PC-3 (cell line): ENCODE measurements at regions not wholly inside any gene's neighbourhood (a gene's known extent, or its start where the extent isn't known, plus 50 kb on each side); places are given as distances from the start of the nearest gene placed in this dataset.

Experiments
- ATAC-seq: fragments of 200-7000 bp; cut with Tn5 transposase; 2 replicates; pipeline ENCODE4 v1.9.1; 2020; ENCODE audit warnings: mild to moderate bottlenecking, moderate library complexity
- BruUV-seq: library from RNA; stranded (reverse); fragments of 400-500 nt; replicated peaks from 2 replicates; lab custom pipeline; 2021; lab: Mats Ljungman, UMichigan
- CTCF ChIA-PET: fragments of 300-600 bp; sonication (Branson Sonifier 250); formaldehyde crosslinking; loops from one replicate; lab custom pipeline; 2022; ENCODE audit warnings: antibody characterized with exemption; lab: Charles Lee
- POLR2A ChIA-PET: fragments of 300-600 bp; sonication (Branson Sonifier 250); formaldehyde crosslinking; loops from one replicate; lab custom pipeline; 2022; ENCODE audit warnings: antibody characterized with exemption; ENCODE audit not compliant: unreplicated experiment; lab: Charles Lee
- DNase-seq: peaks from one replicate; pipeline ENCODE4 v3.0.0-alpha.2; 2015
- H2AFZ ChIP-seq: fragments of 300-600 bp; sonication (generic); 2 replicates; pipeline ENCODE4 v1.6.0; 2016; ENCODE audit warnings: antibody characterized with exemption, low read length
- H3F3A ChIP-seq: fragments of 300-600 bp; sonication (generic); one replicate; pipeline ENCODE4 v1.6.0; 2017; ENCODE audit warnings: antibody characterized with exemption, low read length, control low read depth, mild to moderate bottlenecking; ENCODE audit not compliant: unreplicated experiment
- H3K27ac ChIP-seq: fragments of 300-600 bp; sonication (generic); 2 replicates; pipeline ENCODE4 v1.5.1; 2016; ENCODE audit warnings: mild to moderate bottlenecking, low read length
- H3K27me3 ChIP-seq: fragments of 300-600 bp; sonication (generic); 2 replicates; pipeline ENCODE4 v1.6.1; 2016; ENCODE audit warnings: low read length, mixed read lengths
- H3K36me3 ChIP-seq: fragments of 300-600 bp; sonication (generic); 2 replicates; pipeline ENCODE4 v1.6.1; 2016; ENCODE audit warnings: low read depth, mixed run types, low read length, mixed read lengths
- H3K4me1 ChIP-seq: fragments of 300-600 bp; sonication (generic); 2 replicates; pipeline ENCODE4 v1.5.1; 2016; ENCODE audit warnings: low read length; ENCODE audit not compliant: insufficient read depth
- H3K4me2 ChIP-seq: fragments of 300-600 bp; sonication (generic); 2 replicates; pipeline ENCODE4 v1.6.0; 2016; ENCODE audit warnings: low read length
- H3K4me3 ChIP-seq: fragments of 300-600 bp; sonication (generic); 2 replicates; pipeline ENCODE4 v1.5.1; 2016; ENCODE audit warnings: mild to moderate bottlenecking, low read length, mixed read lengths
- H3K79me2 ChIP-seq: fragments of 300-600 bp; sonication (generic); 2 replicates; pipeline ENCODE4 v1.6.1; 2017; ENCODE audit warnings: low read length, mixed read lengths
- H3K9ac ChIP-seq: fragments of 300-600 bp; sonication (generic); 2 replicates; pipeline ENCODE4 v1.6.0; 2016; ENCODE audit warnings: mild to moderate bottlenecking, low read length
- H3K9me2 ChIP-seq: fragments of 300-600 bp; sonication (generic); replicated peaks from 2 replicates; pipeline ENCODE4 v1.6.1; 2016; ENCODE audit warnings: mixed run types, low read length, mixed read lengths
- H3K9me3 ChIP-seq: fragments of 300-600 bp; sonication (generic); 2 replicates; pipeline ENCODE4 v1.6.1; 2016; ENCODE audit warnings: low read length, mixed read lengths
- H4K20me1 ChIP-seq: fragments of 300-600 bp; sonication (generic); 2 replicates; pipeline ENCODE4 v1.6.1; 2016; ENCODE audit warnings: low read length, mixed read lengths
- EZH2 ChIP-seq: fragments of 300-600 bp; sonication (generic); IDR thresholded peaks from one replicate; pipeline ENCODE4 v1.6.1; 2017; ENCODE audit warnings: antibody characterized with exemption, mild to moderate bottlenecking, low read length; ENCODE audit not compliant: unreplicated experiment
- EZH2phosphoT487 ChIP-seq: fragments of 300-600 bp; sonication (generic); IDR thresholded peaks from 2 replicates; pipeline ENCODE4 v1.6.1; 2018; ENCODE audit warnings: mild to moderate bottlenecking, antibody characterized with exemption, low read length, borderline replicate concordance
- intact Hi-C: fragments of 100-400 bp; cut with micrococcal nuclease; formaldehyde crosslinking; loops from 2 replicates; pipeline ENCODE4 v1.9.0; 2023
- TF ChIP-seq, protein P1 (sequence below): fragments of 300-600 bp; sonication (generic); conservative IDR thresholded peaks from 2 replicates; pipeline ENCODE4 v1.5.1; 2017; ENCODE audit warnings: antibody characterized with exemption, low read depth, mild to moderate bottlenecking, low read length

DNA sequence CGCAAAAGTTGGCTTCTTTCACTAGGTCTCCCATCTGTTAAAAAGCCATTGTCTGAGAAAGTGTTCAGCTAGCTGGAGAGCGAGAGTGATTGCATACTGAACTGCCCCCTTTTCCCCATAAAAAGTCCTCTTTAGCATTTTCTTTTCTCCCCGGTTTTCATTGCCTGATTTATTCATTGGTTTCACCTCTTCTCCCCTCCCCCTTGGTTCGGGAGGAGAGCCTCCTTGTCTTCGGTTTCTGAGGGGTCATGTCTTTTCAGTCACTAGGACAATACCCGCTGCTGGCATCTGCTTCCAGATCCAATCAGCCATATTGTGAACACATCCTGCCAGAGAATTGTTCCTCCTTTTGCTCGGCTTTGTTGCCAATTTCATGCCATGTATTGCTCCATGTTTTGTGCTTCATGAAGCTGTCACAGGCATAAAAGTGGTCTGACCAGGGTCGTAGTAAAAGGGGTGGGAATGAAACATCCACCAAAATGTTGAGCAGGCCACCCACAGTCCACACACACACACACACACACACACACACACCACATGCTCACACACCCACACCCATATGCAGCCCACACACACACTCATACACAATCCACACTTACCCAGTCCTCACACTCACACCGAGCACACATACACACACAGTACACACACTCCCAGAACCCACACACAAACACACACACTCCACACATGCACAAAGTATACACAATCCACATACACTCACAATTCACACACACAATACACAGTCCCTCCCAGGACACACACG lies 136.0 kb downstream of the NKX6-1 start:
- Histone ChIP-seq H3K79me2 (no peaks in the 10 kb centered on the region), H3K9me2 (no peaks in the 10 kb centered on the region), H3K4me1 (no peaks in the 10 kb centered on the region), H3F3A (no peaks in the 10 kb centered on the region), H3K27me3 (no peaks in the 10 kb centered on the region), H2AFZ (no peak overlapping the region), H3K9ac (no peak overlapping the region), H3K4me3 (no peak overlapping the region), H3K9me3 (no peaks in the 10 kb centered on the region), H3K27ac (no peak overlapping the region), H4K20me1 (no peaks in the 10 kb centered on the region), H3K4me2 (no peak overlapping the region), H3K36me3 (no peaks in the 10 kb centered on the region)
- DNase-seq: no peak
- TF ChIP-seq EZH2phosphoT487: no peak
- TF ChIP-seq, protein P1, sequence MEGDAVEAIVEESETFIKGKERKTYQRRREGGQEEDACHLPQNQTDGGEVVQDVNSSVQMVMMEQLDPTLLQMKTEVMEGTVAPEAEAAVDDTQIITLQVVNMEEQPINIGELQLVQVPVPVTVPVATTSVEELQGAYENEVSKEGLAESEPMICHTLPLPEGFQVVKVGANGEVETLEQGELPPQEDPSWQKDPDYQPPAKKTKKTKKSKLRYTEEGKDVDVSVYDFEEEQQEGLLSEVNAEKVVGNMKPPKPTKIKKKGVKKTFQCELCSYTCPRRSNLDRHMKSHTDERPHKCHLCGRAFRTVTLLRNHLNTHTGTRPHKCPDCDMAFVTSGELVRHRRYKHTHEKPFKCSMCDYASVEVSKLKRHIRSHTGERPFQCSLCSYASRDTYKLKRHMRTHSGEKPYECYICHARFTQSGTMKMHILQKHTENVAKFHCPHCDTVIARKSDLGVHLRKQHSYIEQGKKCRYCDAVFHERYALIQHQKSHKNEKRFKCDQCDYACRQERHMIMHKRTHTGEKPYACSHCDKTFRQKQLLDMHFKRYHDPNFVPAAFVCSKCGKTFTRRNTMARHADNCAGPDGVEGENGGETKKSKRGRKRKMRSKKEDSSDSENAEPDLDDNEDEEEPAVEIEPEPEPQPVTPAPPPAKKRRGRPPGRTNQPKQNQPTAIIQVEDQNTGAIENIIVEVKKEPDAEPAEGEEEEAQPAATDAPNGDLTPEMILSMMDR: no peak
- TF ChIP-seq EZH2: no peak
- ChIA-PET CTCF (no interaction called here), POLR2A (no interaction called here)
- intact Hi-C loops: no loop called here
- BruUV-seq: no TSS peak
- ATAC-seq: no peak

DNA sequence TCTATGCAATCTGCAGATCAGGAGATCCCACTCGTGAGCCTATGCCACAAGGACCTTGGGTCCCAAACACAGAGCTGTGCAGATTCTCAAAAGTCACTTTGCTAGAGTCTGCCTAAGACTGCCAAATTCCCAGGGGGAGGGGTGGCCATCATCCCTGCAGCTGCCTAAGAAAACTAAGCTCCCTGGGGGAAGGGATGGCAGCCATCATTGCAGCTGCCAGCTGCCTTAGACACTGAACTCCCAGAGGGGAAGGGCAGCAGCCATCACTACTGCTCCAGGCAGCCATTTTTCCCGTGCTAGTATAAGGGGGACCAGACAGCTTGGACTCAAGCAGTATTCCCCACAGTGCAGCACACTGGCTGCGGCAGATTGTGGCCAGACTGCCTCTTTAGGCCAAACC lies 156.9 kb downstream of the NKX6-1 start:
- intact Hi-C loops: no loop called here
- Histone ChIP-seq H4K20me1 (no peaks in the 10 kb centered on the region), H3K9ac (no peak overlapping the region), H3F3A (no peaks in the 10 kb centered on the region), H3K79me2 (no peaks in the 10 kb centered on the region), H2AFZ (no peak overlapping the region), H3K4me3 (no peak overlapping the region), H3K27ac (no peak overlapping the region), H3K36me3 (no peaks in the 10 kb centered on the region), H3K9me3 (no peaks in the 10 kb centered on the region), H3K9me2 (no peaks in the 10 kb centered on the region), H3K4me2 (no peak overlapping the region), H3K27me3 (no peaks in the 10 kb centered on the region), H3K4me1 (no peaks in the 10 kb centered on the region)
- POLR2A ChIA-PET: no interaction called here
- CTCF ChIA-PET: no interaction called here
- ATAC-seq: no peak
- TF ChIP-seq EZH2phosphoT487 (no peak), EZH2 (no peak)
- TF ChIP-seq, protein P1: no peak
- DNase-seq: no peak
- BruUV-seq: no TSS peak

DNA sequence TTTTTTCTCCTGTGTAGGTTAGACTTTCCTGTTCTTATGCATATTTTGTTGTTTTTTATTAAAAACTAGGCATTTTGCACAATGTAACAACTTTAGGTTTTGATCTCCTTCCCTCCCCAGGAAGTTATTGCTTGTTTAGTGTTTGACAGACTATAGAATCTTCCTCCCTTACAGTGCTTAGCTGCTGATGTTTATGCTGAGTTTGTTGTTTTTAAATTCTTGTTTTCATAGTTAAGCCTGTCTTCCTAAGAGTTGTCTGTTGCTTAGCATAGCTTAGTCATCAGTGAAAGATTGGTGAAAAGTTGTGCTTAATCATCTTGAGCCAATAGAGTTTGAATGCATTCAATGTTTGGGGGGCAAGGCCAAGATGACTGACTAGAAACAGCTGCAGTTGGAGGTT lies 157.5 kb downstream of the NKX6-1 start:
- no peaks in the 10 kb centered on the region for H3K27me3 ChIP-seq
- TF ChIP-seq EZH2phosphoT487 (no peak), EZH2 (no peak)
- TF ChIP-seq, protein P1: no peak
- intact Hi-C loops: no loop called here
- ATAC-seq (no peak), DNase-seq (no peak)
- POLR2A ChIA-PET: no interaction called here
- H3K9me3 ChIP-seq: no peaks in the 10 kb centered on the region
- no peak overlapping the region for H3K9ac ChIP-seq
- H3K27ac ChIP-seq: no peak overlapping the region
- H3K4me1 ChIP-seq: no peaks in the 10 kb centered on the region
- no peaks in the 10 kb centered on the region for H3K79me2 ChIP-seq
- H2AFZ ChIP-seq: no peak overlapping the region
- CTCF ChIA-PET: no interaction called here
- H3K4me3 ChIP-seq: no peak overlapping the region
- H3F3A ChIP-seq: no peaks in the 10 kb centered on the region
- no peaks in the 10 kb centered on the region for H4K20me1 ChIP-seq
- no TSS peak for BruUV-seq
- H3K4me2 ChIP-seq: no peak overlapping the region
- no peaks in the 10 kb centered on the region for H3K9me2 ChIP-seq
- H3K36me3 ChIP-seq: no peaks in the 10 kb centered on the region
